ENCODE measurements at regions not wholly inside any gene's neighbourhood (a gene's known extent, or its start where the extent isn't known, plus 50 kb on each side); places are given as distances from the start of the nearest gene placed in this dataset.

DNA sequence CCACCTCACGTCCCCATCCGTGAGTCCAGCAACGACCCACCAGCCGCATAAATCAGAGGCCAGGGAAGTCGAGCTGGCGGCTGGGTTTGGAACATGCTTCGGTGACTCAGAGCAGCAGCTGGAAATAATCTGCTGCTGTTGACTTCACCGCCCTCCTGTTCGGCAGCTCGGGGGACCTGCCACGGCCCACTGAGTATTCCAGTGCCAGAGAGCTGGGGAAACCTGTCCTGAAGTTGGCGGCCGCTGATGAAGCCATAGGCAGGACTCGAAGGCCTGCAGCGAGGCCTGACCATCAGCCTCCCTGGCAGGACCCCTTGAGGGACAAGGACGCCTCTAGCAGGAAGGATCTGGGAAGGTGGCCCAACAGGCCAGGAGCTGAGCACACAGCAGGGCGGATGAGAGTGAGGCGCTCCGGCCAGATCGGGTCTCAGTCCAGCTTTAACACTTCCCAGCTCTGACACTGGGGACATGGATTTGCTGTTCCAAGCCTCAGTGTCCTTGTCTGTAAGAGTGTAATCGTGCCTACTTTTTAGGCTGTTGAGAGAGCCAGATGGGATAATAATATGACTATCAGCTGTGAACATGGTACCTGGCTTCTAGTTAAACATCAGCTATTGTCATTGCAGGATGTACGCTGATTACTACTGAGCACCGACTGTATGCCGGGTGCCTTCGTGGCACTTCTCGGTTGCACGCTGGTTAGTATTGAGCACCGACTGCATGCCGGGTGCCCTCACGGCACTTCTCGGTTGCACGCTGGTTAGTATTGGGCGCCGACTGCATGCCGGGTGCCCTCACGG, 50.4 kb upstream of the CIBAR2 start:
- DNase-seq: no peak

DNA sequence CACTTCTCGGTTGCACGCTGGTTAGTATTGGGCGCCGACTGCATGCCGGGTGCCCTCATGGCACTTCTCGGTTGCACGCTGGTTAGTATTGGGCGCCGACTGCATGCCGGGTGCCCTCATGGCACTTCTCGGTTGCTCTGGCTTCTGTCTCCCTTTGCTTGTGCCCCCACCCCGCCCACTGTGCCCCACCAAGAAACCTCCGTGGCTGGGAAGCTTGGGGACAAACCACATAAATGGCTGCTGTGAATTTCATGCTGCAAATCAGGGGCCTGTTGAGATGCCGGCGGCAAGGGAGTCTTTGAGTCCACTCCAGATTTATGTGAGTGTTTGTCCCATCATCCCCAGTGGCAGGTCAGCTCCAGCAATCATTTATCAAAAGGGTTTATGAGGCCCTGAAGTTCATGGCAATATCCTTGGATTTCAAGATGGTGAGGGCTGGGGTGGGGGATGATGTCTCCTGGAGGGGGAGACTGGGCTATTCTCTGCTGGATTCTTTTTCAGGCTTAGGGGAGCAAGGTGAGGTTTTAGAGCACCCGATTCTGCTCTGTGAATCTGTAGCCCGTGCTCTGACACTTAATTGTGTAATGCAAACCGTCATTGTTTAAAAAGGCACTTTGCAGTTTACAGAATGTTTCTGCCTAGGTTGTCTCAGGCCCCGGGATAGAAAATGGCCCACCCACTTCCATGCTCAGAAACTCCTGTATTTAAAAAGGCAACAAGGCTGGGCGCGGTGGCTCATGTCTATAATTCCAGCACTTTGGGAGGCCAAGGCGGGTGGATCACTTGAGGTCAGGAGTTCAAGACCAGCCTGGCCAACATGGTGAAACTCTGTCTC, 51.2 kb upstream of the CIBAR2 start:
- DNase-seq: no peak

GRCh38 chr16:85164431-85164830, 52.2 kb upstream of the CIBAR2 start:
- no peak for DNase-seq

- no peak for DNase-seq
These were observed 52.7 kb upstream of the CIBAR2 start for GRCh38 chr16:85164838-85165516.

DNA sequence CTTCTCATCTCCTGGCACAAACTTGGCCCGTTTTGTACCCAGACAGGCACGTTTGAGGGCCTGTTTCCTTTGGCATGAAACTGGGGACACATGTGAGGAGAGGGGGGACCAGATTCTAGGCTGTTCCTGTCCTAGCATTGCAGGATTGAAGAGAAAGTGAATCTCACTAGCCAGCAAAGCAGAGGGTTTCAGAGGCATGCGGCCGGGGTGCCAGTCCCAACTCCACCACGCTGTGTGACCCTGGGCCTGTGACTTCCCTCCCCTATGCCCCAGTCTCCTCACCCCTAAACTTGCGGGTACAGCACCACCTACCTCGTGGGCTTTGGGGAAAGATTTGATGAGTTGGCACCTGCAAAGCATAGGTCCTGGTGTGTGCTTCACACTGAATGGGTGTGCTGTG, 53.5 kb upstream of the CIBAR2 start:
- no peak for DNase-seq

- DNase-seq: no peak
These were observed 54.0 kb upstream of the CIBAR2 start for GRCh38 chr16:85166281-85166680.

DNA sequence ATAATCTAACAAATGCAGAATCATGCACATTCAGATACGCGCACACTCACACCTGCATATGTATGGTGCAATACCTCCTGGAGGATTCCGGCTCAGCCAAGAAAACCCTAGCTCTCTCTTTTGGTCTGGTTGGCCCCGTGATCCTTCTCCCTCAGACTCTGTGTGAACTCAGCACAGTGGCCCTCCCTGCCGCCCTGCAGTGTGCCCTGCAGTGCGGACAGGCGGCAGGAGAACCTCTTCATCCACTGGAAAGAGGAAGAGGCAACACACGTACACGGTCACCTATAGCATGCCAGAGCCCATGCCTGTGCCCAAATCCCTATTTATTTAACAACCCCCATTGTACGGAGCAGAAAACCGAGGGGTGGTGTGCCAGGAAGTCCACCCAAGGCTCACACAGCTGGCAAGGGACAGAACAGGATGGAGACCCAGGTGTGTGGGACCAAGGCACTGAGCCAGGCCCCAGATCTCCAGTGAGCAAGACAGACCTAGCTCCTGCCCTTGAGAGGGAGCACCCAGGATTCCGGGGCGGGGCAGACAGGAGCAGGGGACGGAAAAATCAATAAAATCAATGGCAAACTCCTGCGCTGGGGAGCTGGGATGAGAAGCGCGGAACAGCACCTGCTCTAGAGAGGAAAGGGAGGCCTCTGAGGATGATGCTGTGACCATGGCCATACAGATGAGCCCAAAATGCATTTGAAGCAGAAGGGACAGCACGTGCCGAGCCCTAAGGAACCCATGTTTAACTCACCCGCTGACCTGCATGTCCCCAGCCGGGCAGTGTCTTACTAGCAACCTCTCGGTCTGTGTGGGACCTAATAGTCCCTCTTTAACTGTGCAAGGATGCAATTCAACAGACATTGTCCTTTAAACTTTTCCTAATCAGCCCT, 54.7 kb upstream of the CIBAR2 start:
- no peak for DNase-seq

- DNase-seq: no peak
These were observed 55.6 kb upstream of the CIBAR2 start for GRCh38 chr16:85167589-85168537.

DNA sequence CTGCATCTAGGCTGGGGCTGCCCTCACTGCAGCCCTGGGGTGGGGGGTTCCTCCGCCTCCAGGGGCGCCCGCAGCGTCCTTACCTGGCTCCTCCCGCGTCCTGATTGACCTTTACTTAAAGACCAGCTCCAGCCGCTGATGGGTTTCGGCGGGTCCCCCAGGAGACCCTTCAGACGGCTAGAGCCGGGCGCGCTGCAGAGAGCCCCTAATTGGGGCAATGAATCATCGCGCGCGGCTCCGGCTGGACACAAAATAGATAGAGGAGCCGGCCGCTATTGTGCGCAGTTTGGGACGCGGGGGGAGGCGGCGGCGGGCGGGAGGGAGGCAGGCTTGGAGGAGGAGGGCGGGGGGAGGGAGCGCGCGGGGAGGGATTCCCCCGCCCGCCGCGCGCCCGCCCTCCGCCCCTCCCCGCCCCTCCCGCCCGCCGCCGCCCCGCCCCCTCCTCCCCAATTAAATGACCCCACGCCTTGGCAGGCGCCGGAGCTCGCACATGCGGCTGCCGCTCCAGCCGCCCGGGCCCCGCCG, 56.5 kb upstream of the CIBAR2 start:
- no peak for DNase-seq

DNA sequence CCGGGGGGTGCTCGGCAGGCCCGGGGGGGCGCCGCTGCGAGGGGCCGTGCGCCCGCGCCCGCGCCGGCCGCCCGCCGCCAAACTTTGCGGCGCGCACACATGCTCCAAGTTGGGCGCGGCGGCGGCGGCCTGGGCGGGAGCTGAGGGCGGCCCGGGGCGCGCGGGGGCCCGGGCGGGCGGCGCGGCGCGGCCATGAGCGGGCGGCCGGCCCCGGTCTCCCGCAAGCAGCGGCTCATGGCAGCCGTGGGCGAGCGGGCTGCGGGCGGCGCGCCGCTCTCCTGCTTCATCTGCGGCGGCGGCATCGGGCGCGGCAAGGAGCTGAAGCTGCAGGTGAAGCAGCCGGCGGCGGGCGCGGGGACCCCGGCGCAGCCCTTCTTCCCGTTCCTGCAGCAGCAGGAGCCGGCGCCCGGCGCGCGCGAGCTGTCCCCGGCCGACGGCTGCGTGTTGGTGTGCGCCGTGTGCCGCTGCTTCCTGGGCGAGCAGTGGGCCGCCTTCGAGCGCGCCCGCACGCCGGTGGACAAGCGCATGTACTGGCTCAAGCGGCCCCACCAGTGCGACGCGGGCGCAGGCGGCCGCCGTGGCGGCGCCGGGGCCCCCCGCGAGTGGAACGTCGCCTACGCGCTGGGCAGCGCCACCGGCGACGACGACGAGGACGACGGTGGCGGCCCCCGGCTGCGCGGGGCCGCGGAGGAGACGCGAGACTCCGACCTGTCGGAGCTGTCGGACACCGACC, 57.2 kb upstream of the CIBAR2 start:
- DNase-seq: no peak

GRCh38 chr16:85170066-85170491, 57.8 kb upstream of the CIBAR2 start:
- no peak for DNase-seq

DNA sequence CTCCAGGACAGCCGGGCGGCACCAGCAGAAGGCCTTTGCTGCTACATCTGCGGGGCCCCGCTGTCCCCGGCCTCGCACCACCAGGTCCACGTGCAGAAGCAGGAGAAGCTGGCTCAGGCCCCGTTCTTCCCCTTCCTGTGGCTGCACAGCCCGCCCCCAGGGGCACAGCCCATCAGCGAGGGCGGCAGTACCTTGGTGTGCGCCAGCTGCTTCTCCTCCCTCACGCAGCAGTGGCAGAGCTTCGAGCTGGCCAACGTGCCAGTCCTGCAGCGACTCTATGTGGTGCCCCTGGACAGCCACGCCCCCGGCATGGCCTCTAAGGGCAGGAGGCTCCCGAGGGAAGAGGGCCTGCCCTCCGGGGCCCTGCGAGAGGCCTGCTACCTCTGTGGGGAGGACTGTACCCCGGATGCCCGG, 58.3 kb upstream of the CIBAR2 start:
- no peak for DNase-seq

DNA sequence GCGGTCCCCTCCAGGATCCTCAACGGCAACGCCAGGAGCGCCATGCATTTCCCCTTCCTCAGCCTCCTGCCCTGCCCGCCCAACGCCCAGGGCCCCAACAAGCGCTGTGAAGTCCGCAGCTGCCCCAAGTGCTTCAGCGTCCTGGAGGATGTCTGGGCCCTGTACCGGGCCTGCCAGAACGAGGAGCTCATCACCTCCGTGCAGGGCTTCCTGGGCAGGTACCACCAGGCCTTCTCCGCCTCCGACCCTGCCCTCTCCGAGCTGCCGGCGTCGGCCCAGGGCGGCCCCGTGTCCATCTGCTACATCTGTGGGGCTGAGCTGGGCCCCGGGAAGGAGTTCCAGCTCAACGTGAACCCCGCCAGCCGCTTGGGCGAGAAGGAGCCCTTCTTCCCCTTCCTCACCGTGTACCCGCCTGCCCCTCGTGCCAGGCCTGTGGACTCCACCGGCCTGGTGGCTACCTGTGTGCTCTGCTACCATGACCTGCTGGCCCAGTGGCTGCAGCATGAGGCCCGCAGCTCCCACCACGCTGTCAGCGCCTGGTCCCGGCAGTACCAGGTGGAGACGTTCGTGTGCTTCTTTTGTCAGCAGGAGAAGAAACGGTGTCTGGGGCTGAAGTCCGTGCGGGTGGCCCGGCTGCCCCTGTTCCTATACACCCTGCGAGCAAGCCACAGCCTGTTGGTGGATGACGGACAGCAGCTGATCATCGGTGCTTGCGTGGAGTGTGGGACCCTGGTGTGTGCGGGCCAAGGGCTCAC, 58.9 kb upstream of the CIBAR2 start:
- DNase-seq: no peak

GRCh38 chr16:85171759-85172454, 59.6 kb upstream of the CIBAR2 start:
- DNase-seq: no peak

DNA sequence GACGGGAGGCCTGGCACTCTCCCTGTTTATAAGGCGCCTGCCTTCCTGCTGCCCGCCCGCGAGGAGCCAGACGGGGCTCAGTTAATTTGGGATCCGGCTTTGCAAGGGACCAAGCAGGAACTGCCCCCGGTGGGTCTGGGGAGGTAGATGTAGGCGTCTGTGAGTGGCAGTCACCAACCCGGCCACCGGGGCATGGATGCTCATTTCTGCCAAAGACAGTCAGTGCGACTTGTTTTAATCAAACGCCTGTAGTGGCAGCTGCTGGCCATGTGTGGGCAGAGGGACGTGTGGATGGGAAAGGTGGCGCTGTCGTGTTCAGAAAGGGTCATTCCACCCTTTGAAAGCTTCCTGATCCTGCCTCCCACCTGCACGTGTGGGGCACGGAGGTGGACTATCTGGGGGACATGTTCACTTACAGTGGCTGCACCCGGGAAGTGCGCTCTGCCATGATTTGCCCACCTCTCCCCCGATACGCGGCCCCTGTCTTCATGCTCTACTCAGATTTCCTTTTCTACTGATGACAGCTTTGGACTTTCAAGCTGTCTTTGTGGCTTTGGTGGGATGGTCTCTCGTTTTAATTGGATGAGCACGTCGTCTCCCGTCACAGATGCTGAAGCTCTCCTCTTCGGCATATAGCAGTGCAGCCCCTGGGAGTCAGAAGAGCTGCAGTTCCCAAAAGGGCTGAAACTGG, 60.3 kb upstream of the CIBAR2 start:
- no peak for DNase-seq

DNA sequence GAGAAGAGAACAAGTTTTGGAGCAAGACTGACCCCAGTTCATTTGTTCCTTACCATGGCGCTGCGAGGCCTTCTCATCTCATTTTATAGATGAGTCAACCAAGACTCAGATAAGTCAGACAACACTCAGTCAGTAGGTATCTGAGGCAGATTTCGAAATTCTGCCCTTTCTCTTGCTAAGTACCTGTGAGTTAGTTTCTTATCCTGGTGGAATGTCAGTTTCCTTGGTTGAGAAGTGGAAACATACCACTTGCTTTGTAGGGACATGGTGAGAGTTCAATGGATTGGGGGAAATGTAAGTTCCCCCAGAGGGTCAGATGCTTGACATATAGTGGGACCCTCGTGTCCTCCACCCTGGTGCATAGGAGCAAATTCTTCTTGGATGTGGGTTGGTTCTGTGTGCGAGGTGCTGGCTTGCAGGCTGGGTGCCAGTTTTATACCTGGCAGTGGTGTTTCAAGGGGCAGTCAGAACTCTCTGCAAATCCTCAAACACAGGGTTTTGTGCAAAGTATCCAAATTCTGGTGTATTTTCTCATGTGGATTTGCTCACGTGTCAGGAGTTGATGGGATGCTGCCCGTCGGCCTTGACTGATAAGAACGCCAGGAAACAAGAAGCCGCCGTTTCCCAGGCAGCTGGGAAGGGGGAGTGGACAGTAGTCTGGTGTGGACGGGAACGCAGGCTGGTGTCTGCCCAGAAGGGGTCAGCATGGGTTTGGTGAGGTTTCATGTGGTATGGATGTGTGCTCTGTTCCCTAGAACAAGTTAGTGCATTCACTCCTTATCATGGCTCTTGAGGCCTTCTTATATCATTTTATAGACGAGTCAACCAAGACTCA, 61.1 kb upstream of the CIBAR2 start:
- no peak for DNase-seq

All from activated CD4-positive, alpha-beta T cell treated with anti-CD3 and anti-CD28 coated beads for 4 hours (primary cell).